Smooth muscle cell (in vitro differentiated cells): ENCODE measurements at regions not wholly inside any gene's neighbourhood (a gene's known extent, or its start where the extent isn't known, plus 50 kb on each side); places are given as distances from the start of the nearest gene placed in this dataset.

Experiments
- DNase-seq: peaks from one replicate; lab custom pipeline; 2025; ENCODE audit not compliant: unreplicated experiment; lab: John Stamatoyannopoulos, UW
- H2AFZ ChIP-seq: fragments of 200-600 bp; sonication (generic); 2 replicates; pipeline ENCODE4 v1.6.0; 2016; ENCODE audit warnings: antibody characterized with exemption, low read depth, mild to moderate bottlenecking
- H3F3A ChIP-seq: fragments of 200-600 bp; sonication (generic); 2 replicates; pipeline ENCODE4 v1.6.0; 2017; ENCODE audit warnings: antibody characterized with exemption, low read depth
- H3K27ac ChIP-seq: fragments of 200-600 bp; sonication (generic); 2 replicates; pipeline ENCODE4 v1.5.1; 2016; ENCODE audit warnings: low read depth, mild to moderate bottlenecking
- H3K27me3 ChIP-seq: fragments of 200-600 bp; sonication (generic); 2 replicates; pipeline ENCODE4 v1.6.1; 2016; ENCODE audit warnings: low read depth, mild to moderate bottlenecking
- H3K36me3 ChIP-seq: fragments of 200-600 bp; sonication (generic); 2 replicates; pipeline ENCODE4 v1.5.1; 2016; ENCODE audit warnings: low read depth
- H3K4me1 ChIP-seq: fragments of 200-600 bp; sonication (generic); 2 replicates; pipeline ENCODE4 v1.5.1; 2016; ENCODE audit warnings: low read depth
- H3K4me2 ChIP-seq: fragments of 200-600 bp; sonication (generic); 2 replicates; pipeline ENCODE4 v1.6.0; 2016; ENCODE audit warnings: mild to moderate bottlenecking
- H3K4me3 ChIP-seq: fragments of 200-600 bp; sonication (generic); 2 replicates; pipeline ENCODE4 v1.5.1; 2016; ENCODE audit warnings: mild to moderate bottlenecking
- H3K79me2 ChIP-seq: fragments of 200-600 bp; sonication (generic); 2 replicates; pipeline ENCODE4 v1.6.0; 2016; ENCODE audit warnings: low read depth, mild to moderate bottlenecking
- H3K9ac ChIP-seq: fragments of 200-600 bp; sonication (generic); 2 replicates; pipeline ENCODE4 v1.6.0; 2016; ENCODE audit warnings: low read depth
- H3K9me3 ChIP-seq: fragments of 200-600 bp; sonication (generic); replicated peaks from 2 replicates; pipeline ENCODE4 v1.5.1; 2016; ENCODE audit warnings: low read depth
- H4K20me1 ChIP-seq: fragments of 200-600 bp; sonication (generic); 2 replicates; pipeline ENCODE4 v1.6.0; 2016; ENCODE audit warnings: low read depth
- CTCF ChIP-seq: fragments of 200-600 bp; sonication (generic); IDR thresholded peaks from 2 replicates; pipeline ENCODE4 v1.5.1; 2017; ENCODE audit warnings: borderline replicate concordance, mild to moderate bottlenecking, antibody characterized with exemption; ENCODE audit not compliant: insufficient read depth, poor library complexity, severe bottlenecking
- WGBS: methylation state at CpG from one replicate; pipeline ENCODE4 v1.1.7; 2016; ENCODE audit warnings: low lambda C conversion rate; 5-methylcytosine and 5-hydroxymethylcytosine counted together

- no peak overlapping the region for H3K27ac ChIP-seq
- no peaks in the 10 kb centered on the region for H3K4me1 ChIP-seq
- no peaks in the 10 kb centered on the region for H3F3A ChIP-seq
- no peak overlapping the region for H3K4me3 ChIP-seq
- peak overlapping the region; percentile 31 for H3K4me2 ChIP-seq
- H3K9ac ChIP-seq, result no peak overlapping the region
- H3K9me3 ChIP-seq, result no peaks in the 10 kb centered on the region
- WGBS, result 31% methylated on average over 7 of the region's 7 CpGs
- H2AFZ ChIP-seq, result peak overlapping the region; percentile 77
- no peak for TF ChIP-seq CTCF
- DNase-seq, result no peak
- no peaks in the 10 kb centered on the region for H3K27me3 ChIP-seq
- H4K20me1 ChIP-seq, result no peaks in the 10 kb centered on the region
- H3K36me3 ChIP-seq, result no peaks in the 10 kb centered on the region
- no peaks in the 10 kb centered on the region for H3K79me2 ChIP-seq
Measured at GRCh38 chr11:36948460-36949127, 350.6 kb upstream of the RAG2 start.

DNA sequence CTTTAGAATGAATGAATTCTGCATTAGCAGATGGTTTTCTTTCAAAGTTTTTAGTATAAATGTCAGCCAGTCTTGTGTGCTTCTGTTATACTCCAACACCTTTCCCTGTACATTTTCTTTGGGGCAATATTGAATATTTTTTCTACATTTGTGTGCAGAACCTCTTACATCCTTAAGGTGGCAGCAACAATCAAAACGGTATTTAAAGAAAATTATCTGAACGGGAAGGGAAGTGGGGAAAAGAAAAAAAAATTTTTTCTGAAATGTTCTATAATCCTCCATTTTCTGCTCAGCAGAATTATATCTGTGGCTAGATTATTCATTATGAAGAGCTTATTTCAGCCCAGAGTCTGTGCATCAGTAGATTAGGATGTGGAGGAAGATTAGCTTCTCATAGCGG is 347.3 kb upstream of the RAG2 start:
- H2AFZ ChIP-seq, result no peak overlapping the region
- H4K20me1 ChIP-seq, result no peaks in the 10 kb centered on the region
- no peaks in the 10 kb centered on the region for H3K79me2 ChIP-seq
- TF ChIP-seq CTCF, result peak; percentile 59
- H3K9me3 ChIP-seq, result no peaks in the 10 kb centered on the region
- no peak overlapping the region for H3K4me2 ChIP-seq
- H3K27me3 ChIP-seq, result no peaks in the 10 kb centered on the region
- H3K4me3 ChIP-seq, result no peak overlapping the region
- no peak overlapping the region for H3K9ac ChIP-seq
- no peaks in the 10 kb centered on the region for H3F3A ChIP-seq
- no peaks in the 10 kb centered on the region for H3K4me1 ChIP-seq
- no peak for DNase-seq
- no peaks in the 10 kb centered on the region for H3K36me3 ChIP-seq
- H3K27ac ChIP-seq, result no peak overlapping the region
- WGBS, result 33% methylated on average over 3 of the region's 3 CpGs

- no peak for DNase-seq
- no peak overlapping the region for H3K4me2 ChIP-seq
- WGBS, result 93% methylated on average over 5 of the region's 5 CpGs
- H3K79me2 ChIP-seq, result no peaks in the 10 kb centered on the region
- H3K27me3 ChIP-seq, result no peaks in the 10 kb centered on the region
- H3F3A ChIP-seq, result no peaks in the 10 kb centered on the region
- H3K27ac ChIP-seq, result no peak overlapping the region
- H3K9ac ChIP-seq, result no peak overlapping the region
- no peaks in the 10 kb centered on the region for H4K20me1 ChIP-seq
- no peak for TF ChIP-seq CTCF
- no peak overlapping the region for H3K4me3 ChIP-seq
- no peak overlapping the region for H2AFZ ChIP-seq
- no peaks in the 10 kb centered on the region for H3K4me1 ChIP-seq
- H3K9me3 ChIP-seq, result no peaks in the 10 kb centered on the region
- no peaks in the 10 kb centered on the region for H3K36me3 ChIP-seq
Measured at GRCh38 chr11:36933481-36933880, 335.4 kb upstream of the RAG2 start.

DNA sequence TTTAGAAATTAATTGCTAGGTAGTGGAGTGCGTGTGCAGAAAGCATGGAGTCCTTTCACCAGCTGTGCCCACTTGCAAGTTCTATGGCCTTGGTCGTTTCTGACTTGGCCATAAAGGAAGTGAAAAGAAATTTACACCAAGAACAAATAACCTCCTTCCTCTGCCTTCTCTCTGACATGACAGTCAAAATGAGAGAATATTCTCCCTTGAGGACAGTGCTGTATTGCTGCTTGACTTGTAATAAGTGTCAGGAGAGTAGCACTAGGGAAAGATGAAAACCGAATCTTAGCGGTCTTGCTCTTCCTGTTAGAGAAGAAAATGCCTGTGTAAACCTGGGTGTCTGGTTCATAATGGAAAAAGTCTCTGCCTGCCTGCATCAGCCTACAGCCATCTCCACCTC is 333.1 kb upstream of the RAG2 start:
- Histone ChIP-seq H3K4me1 (no peaks in the 10 kb centered on the region), H2AFZ (no peak overlapping the region), H3K27me3 (no peaks in the 10 kb centered on the region), H4K20me1 (no peaks in the 10 kb centered on the region), H3K27ac (no peak overlapping the region), H3K79me2 (no peaks in the 10 kb centered on the region), H3K9me3 (no peaks in the 10 kb centered on the region), H3K36me3 (no peaks in the 10 kb centered on the region), H3K9ac (no peak overlapping the region), H3K4me3 (no peak overlapping the region), H3K4me2 (no peak overlapping the region), H3F3A (no peaks in the 10 kb centered on the region)
- TF ChIP-seq CTCF, result no peak
- no peak for DNase-seq
- WGBS, result 95% methylated on average over 4 of the region's 4 CpGs
